Chondrocyte (in vitro differentiated cells): ENCODE measurements at regions not wholly inside any gene's neighbourhood (a gene's known extent, or its start where the extent isn't known, plus 50 kb on each side); places are given as distances from the start of the nearest gene placed in this dataset.

ENCODE experiments used
- DNase-seq: peaks from one replicate; pipeline ENCODE4 v3.0.0; 2021; ENCODE audit warnings: mixed read lengths, low spot score
- H3K27ac Mint-ChIP-seq: one replicate; pipeline ENCODE4 v1.8.0; 2021; ENCODE audit warnings: mild to moderate bottlenecking, moderate library complexity, mixed read lengths; ENCODE audit not compliant: unreplicated experiment
- H3K27me3 Mint-ChIP-seq: 2 replicates; pipeline ENCODE4 v1.8.0; 2021; ENCODE audit warnings: low read depth, mixed read lengths
- H3K36me3 Mint-ChIP-seq: 2 replicates; pipeline ENCODE4 v1.8.0; 2021; ENCODE audit warnings: low read depth, mixed read lengths
- H3K4me1 Mint-ChIP-seq: 2 replicates; pipeline ENCODE4 v1.8.0; 2021; ENCODE audit warnings: low read depth, mild to moderate bottlenecking, mixed read lengths
- H3K4me3 Mint-ChIP-seq: one replicate; pipeline ENCODE4 v1.8.0; 2021; ENCODE audit warnings: mild to moderate bottlenecking, moderate library complexity, mixed read lengths; ENCODE audit not compliant: unreplicated experiment
- H3K9me3 Mint-ChIP-seq: 2 replicates; pipeline ENCODE4 v1.8.0; 2021; ENCODE audit warnings: low read depth, mixed read lengths
- TF ChIP-seq, protein P1 (sequence below): fragments of 200-600 bp; sonication (generic); IDR thresholded peaks from 2 replicates; pipeline ENCODE4 v1.5.0; 2021; ENCODE audit warnings: antibody characterized with exemption, mild to moderate bottlenecking, moderate library complexity

- DNase-seq = no peak
- no peaks in the 10 kb centered on the region for H3K36me3 Mint-ChIP-seq
- H3K9me3 Mint-ChIP-seq = peaks cover 13% of the 10 kb centered on the region
- no peaks in the 10 kb centered on the region for H3K4me1 Mint-ChIP-seq
- no peaks in the 10 kb centered on the region for H3K27me3 Mint-ChIP-seq
- TF ChIP-seq, protein P1, sequence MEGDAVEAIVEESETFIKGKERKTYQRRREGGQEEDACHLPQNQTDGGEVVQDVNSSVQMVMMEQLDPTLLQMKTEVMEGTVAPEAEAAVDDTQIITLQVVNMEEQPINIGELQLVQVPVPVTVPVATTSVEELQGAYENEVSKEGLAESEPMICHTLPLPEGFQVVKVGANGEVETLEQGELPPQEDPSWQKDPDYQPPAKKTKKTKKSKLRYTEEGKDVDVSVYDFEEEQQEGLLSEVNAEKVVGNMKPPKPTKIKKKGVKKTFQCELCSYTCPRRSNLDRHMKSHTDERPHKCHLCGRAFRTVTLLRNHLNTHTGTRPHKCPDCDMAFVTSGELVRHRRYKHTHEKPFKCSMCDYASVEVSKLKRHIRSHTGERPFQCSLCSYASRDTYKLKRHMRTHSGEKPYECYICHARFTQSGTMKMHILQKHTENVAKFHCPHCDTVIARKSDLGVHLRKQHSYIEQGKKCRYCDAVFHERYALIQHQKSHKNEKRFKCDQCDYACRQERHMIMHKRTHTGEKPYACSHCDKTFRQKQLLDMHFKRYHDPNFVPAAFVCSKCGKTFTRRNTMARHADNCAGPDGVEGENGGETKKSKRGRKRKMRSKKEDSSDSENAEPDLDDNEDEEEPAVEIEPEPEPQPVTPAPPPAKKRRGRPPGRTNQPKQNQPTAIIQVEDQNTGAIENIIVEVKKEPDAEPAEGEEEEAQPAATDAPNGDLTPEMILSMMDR = no peak
- H3K27ac Mint-ChIP-seq = no peak overlapping the region
- no peak overlapping the region for H3K4me3 Mint-ChIP-seq
These were observed 347.2 kb upstream of the DDX53 start for GRCh38 chrX:22652596-22652995.

DNA sequence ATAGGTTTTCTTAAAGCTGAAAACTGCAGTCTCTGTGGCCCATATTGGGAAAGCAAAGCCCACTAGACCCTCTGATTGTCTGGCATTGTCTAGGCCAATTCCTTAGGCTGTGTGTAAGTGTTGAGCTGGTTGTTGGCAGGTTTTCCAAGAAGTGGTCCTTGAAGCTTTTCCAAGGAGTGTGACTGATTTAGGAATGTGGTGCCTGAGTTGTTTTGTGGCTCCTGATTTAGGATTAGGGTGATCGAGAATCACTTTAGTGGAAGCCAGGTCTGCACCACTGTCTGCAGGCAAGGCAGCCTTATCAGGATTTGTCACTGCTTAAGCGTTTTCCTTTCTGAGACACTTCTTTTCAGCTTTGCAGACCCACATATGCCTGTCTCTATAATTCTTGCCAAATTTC lies 339.0 kb upstream of the DDX53 start:
- Mint-ChIP-seq H3K27me3 (peaks cover 4% of the 10 kb centered on the region), H3K4me1 (no peaks in the 10 kb centered on the region), H3K4me3 (no peak overlapping the region), H3K36me3 (no peaks in the 10 kb centered on the region), H3K9me3 (peaks cover 12% of the 10 kb centered on the region), H3K27ac (no peak overlapping the region)
- no peak for DNase-seq
- TF ChIP-seq, protein P1 = no peak

DNA sequence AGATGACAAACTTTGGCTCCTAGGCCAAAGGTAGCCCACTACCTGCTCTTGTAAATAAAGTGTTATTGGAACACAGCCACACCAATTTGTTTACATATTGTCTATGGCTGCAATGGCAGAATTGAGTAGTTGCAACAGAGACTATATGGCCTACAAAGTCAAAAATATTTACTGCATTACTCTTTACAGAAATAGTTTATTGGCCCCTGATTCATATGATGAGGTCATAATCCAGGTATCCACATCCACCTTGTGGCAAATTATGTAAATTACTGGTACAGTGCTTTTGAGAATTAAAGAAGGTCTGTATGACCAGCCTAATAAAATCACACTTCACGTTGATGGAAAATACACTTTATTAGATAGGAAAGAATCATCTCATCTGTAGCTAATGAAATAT lies 337.0 kb upstream of the DDX53 start:
- peaks cover 2% of the 10 kb centered on the region for H3K9me3 Mint-ChIP-seq

DNA sequence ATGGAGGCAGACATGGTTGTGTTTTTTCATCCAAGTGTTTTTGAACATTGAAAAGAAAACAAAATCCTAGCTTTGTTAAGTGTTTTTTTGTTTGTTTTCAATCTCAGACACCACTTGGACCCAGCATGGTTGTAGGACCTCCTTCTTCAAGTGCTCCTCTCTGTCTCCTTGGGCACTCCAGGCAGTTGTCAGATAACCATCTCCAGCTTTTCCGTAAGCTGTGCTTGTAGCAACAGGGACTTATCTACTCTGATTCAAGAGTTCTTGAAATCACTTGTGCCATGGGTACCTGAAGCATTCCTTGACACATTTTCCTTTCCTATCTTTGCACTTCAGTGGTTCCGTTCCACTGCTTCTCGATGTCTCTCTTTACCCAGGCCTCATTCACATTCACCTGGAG lies 334.9 kb upstream of the DDX53 start:
- no peaks in the 10 kb centered on the region for H3K36me3 Mint-ChIP-seq
- peaks cover 6% of the 10 kb centered on the region for H3K27me3 Mint-ChIP-seq
- no peak overlapping the region for H3K27ac Mint-ChIP-seq
- no peak for DNase-seq
- TF ChIP-seq, protein P1 = no peak
- no peak overlapping the region for H3K4me3 Mint-ChIP-seq
- H3K4me1 Mint-ChIP-seq = no peaks in the 10 kb centered on the region
- no peaks in the 10 kb centered on the region for H3K9me3 Mint-ChIP-seq

More for the DNA sequence above, 337.0 kb upstream of the DDX53 start:
- Mint-ChIP-seq H3K27me3 (peaks cover 4% of the 10 kb centered on the region), H3K36me3 (no peaks in the 10 kb centered on the region), H3K4me3 (no peak overlapping the region), H3K27ac (no peak overlapping the region), H3K4me1 (no peaks in the 10 kb centered on the region)
- DNase-seq = no peak
- TF ChIP-seq, protein P1 = no peak

- TF ChIP-seq, protein P1 = no peak
- Mint-ChIP-seq H3K9me3 (no peaks in the 10 kb centered on the region), H3K36me3 (no peaks in the 10 kb centered on the region), H3K4me1 (no peaks in the 10 kb centered on the region), H3K27ac (no peak overlapping the region), H3K4me3 (no peak overlapping the region), H3K27me3 (peaks cover 6% of the 10 kb centered on the region)
- DNase-seq = no peak
These were observed 333.9 kb upstream of the DDX53 start for GRCh38 chrX:22665818-22666217.
